Fibroblast of skin of left quadriceps (primary cell): ENCODE measurements at regions not wholly inside any gene's neighbourhood (a gene's known extent, or its start where the extent isn't known, plus 50 kb on each side); places are given as distances from the start of the nearest gene placed in this dataset.

Source experiments
- DNase-seq, 2 experiments: peaks; one replicate each; pipeline ENCODE4 v3.0.0-alpha.2; 2013; ENCODE audit warnings: low read depth in 2 of 2

DNA sequence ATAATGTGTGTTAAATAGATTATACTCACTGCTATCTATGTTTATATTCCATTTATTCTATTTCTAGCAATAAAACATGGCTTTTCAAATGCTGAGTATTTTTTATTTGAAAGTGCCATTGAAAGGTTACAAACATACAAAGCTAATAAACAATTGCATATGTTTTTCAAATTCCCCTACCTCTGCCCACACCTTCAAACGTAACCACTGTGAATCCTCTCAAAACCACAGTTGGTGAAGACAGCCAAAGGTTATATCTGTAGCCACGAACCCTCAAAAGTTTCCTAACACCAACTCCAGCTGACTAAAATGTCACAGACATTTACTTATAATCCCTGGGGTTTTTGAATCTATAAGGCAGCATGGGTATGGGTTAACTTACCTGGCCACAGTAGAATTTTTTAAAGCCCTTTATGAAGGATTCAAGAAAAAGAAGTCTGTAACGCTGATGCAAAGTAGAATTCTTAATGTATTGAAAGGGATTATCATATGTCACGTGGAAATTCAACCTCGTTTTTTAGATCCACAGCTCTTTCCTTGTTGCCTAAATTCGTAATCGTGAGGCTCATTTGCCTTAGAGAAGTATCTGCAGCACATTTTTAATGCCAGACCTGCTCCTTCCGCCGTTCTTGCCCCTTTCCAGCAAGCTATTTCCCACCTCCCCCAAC is 122.5 kb upstream of the ZC3H12C start:
- no peak for DNase-seq

DNA sequence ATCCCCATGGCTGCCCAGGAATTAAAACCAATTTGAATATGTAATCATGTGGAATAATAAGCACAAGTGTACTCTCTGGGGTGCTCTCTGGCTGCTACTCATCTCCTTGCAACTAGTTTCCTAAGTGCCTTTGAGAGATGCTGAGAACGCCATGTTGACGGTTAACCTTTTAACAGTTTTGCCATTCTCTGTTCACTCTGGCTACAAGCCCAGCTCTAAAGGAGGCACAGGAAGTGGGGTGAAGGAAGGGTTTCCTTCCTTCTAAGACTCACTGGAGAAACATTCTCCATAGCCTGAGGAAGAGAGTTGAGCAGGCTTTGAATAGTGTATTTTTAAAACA is 122.0 kb upstream of the ZC3H12C start:
- DNase-seq, result peak; percentile 34 to 41

DNA sequence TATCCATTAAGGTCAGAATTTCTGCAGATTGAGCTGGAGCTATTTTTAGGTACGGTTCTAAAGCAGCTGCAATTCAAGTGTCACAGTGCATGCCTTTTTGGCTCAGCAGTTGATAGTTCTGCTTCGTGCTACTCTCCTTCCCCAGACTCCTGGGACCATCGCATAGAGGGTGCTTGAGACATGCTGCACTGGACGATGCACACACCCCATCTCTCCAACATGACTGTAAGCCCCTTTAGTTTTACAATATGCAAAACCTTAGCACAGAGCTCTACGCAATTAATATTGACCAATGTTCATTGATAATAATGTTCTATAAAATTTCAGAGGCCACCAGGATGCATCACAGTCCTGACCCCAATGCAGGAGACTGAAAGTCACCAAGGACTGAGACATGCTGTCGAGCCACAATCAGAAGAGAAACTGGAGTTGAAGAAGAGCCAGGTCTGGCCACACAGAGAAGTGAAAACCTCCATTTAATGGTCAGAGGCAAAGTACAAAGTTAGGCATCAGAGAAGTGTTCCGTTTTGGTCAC is 120.9 kb upstream of the ZC3H12C start:
- DNase-seq, result no peak

DNA sequence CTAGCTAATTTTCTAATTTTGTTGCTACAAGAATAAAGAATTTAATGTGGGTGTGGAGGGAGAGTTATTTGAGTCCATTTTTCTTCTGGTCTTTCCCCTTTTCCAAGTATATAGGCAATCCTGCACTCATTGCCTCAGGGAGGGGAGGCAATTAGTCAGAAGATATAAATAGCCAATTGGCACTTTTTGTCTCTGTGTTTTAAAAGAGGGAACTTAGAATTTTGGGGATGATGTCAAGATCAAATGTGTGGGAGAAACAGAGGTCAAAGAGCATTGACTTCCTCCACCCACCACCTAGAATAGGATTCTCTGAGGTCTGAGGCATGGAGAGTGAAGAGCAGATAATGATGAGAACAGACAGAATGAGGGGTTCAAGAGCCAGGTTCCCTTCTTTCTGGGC is 120.3 kb upstream of the ZC3H12C start:
- no peak for DNase-seq

DNA sequence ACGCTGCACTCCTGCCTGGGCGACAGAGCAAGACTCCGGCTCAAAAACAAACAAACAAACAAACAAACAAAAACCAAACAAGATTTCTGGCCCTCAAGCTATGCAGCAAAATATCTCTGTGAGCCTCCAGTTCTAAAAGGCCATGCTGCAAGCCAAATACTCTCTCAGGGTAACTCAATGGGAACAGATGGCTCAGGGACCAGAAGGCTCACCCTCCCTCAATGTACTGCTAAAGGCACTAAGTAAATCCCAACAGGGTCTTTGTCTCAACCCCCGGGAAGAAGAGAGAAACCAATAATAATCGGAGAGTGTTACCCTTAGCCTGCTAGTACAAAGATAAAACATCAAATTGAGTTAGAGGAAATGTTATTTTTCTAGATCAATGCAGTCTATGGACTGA is 119.7 kb upstream of the ZC3H12C start:
- no peak for DNase-seq

DNA sequence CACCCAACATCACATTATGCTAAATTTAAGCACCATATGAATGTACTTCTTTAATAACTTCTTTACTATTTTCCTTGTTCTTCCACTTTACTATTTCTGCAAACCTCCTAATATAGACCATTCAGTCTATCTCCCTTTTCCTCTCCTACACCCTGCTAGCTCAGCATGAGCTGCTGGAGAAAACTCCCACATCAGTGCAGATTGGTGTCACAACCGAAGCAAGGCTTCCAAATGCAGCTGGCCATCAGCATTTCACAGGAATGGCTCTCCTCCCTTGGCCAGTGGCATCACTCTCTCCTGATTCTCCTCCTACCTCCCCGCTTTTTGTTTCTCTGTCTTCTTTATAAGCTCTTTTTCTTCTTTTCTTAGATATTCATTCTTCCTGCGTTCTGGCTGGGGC is 118.7 kb upstream of the ZC3H12C start:
- no peak for DNase-seq

DNA sequence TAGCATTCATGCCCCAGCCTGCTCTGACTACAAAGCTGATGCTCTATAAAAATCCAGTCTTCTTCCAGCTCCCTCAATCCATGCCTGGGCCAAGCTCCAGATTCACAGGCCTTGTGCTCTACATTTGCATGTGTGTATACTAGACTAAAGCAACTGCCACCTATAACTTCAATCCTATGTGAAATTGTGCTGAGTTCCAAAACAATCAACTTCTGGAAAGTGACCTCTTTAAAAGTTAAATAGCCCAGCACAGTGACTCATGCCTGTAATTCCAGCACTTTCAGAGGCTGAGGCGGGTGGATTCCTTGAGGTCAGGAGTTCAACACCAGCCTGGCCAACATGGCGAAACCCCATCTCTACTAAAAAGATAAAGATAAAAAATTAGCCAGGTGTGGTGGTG is 114.3 kb upstream of the ZC3H12C start:
- no peak for DNase-seq

DNA sequence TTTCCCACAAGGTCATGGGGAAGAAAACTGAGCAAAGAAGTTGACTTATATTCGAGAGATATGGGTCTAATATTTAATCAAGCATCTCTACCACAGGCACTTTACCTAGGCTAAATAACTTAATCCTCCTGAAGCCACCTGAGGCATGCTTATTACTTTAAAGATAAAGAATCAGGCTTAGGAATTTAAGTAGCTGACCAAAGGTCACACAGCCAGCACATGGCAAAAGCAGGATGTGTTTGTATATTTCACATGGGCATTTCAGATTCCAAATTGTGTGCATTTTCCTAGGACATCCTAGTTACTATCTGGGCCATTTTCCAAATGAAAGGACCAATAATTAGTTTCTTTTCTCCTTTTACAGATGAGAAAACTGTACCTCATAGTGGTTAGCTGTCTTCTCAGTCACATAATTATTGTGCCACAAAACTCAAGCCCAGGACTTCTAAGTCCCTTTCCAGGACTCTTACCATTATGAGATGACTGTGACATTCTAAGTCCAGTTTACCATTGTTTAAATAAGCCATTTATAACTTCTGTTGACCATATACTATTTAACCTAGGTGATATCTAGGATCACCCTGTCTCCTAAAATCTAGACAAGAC is 112.1 kb upstream of the ZC3H12C start:
- no peak for DNase-seq

DNA sequence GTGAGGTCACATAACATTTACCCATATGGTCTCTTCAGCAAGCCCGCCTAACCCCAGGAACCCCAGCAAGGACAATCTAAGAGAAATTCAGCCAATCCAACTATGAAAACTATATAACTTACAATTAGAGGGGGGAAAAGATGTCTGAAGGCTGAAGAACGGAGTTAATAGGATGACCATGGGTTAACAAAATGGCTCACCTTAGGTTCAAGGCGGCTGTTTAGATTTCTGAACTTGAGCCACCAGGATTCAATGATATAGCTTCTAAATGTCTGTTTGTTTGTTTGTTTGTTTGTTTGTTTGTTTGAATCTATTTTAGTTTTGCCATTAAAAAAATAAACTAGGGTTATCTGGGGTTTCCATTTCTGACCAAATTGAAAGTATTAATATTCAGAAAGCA is 109.8 kb upstream of the ZC3H12C start:
- no peak for DNase-seq

DNA sequence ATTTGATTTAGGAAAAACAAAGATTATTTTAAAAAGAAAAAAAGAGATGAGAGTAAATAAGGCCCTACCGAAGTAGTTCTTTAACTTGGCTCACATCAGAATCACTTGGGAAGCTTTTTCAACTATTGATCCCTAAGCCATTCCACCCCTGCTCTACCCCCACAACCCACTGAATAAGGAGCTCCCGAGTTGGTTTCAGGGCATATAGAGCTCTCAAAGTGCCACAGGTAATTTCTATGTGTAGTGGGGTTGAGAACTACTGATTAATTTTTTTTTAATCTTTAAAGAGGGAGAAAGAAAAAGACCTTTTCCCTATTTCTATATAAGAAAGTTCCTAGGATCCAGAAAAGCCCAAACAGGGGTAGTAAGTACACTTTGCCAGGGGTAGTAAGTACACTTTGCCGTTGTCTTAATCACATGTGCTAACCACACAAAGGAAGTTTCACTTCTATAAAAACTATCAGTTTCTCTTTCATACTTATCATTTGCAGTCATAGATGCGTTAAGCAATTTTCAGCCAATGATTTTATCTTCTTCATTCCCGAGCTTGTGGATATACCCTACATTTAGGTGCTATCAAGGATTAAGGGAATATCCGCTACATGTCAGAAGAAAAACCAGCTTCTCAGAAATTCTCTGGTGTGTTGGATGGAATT is 108.4 kb upstream of the ZC3H12C start:
- DNase-seq, result no peak

DNA sequence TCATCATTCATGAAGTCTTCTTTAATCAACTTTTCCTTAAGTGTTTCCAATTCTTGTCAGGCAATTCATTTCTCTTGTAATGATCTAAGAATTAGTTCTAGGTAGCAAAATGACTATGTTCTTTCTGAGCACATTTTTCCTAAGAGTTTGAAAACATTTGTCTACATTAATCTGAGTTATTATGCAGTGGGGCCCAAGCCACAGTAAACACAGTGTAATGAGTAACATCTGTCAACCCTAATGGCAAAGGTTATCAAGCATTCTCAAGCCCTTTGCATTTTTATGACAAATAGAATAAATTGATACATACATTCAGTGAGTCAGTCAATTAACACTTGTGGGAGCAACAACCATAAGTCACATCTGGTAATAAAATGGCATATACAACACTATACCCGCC is 106.7 kb upstream of the ZC3H12C start:
- DNase-seq, result no peak

DNA sequence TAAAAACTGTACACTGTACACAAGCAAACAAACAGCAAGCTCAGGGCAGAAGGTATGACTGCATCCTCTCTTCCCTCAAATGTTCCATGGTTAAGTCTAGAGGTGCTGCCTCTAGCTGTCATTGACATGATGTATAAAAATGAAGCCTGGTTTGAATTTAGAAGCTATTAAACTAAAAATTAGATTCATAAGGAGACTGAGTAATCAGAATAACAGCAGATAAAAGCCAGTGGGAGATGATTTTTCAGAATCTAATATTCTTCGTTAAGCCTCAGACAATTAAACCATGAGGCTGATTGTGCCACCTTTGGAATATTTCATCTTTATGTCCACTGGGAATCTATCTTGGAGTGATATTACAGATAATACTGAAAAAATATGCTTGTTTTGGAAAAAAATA is 101.4 kb upstream of the ZC3H12C start:
- no peak for DNase-seq

DNA sequence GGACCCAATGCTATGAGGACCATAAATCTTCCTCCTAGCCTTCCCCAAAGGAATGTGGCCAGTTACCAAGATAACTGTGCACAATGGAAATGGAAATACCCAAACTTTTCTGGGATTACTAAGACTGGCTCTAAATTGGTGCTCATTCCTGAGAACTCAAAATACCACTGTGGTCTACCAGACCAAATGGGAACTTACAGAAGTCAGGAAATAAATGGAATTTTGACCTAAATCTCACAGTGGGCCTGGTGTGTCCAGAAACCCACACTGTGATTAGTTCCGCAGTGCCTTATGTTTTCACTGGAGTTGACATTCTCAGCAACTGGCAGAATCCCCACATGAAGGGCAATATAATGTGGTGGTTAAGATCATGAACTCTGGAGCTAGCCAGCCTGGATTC is 99.4 kb upstream of the ZC3H12C start:
- DNase-seq, result peak; percentile 24 to 35

DNA sequence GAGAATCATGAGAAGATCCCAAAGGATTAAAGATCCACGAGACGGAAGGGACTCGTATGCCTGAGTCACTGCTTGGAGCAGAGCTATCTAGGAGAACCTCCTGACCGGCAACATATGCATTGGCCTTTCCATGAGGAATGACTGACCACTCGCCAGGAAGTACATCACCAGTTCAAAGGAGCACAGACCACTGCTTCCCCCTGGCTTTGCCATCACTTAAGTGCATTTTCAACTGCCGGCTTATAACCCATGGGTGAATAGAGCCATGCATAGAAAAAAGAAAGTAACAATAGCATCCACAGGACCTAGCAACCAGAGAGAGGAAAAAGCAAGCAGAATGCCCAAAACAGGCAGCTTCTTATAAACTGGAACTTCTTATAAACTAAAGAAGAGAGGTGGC is 98.3 kb upstream of the ZC3H12C start:
- DNase-seq, result no peak

DNA sequence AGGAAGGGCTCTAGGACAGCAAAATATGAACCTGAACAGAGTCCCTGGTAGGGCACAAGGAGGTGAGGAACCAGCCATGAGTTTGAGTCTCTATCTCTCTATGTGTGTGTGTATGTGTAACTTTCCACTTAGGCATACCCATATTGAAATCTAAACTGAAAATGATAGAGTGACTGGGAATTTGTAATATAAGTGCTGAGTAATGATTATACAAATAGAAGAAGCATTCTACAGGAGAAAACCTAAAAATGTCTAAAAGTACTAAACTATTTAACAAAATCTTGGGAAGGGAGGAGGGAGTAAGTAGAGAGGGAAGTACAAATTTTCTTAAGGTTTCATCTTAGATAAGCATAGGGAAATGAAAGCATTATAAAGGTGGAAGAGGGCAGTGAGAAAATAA is 97.1 kb upstream of the ZC3H12C start:
- DNase-seq, result no peak

DNA sequence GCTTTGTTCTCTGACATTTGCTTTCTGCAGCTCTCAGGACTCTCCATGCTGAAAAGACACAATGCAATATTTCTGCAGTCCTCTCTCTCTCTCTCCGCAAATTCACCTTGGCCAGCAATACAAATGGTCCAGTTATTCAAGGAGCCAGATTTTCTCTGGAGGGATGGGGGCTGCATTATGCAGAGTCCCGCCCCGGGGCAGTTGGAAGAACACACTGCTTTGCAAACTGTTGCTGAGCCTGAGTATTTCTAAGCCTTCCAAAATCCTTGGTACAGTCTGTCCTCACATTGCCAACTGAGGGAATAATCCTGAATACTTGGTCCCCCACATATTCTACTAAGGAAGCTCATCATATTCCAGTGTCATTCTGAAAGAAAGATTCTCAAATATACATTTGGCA is 94.3 kb upstream of the ZC3H12C start:
- DNase-seq, result no peak

DNA sequence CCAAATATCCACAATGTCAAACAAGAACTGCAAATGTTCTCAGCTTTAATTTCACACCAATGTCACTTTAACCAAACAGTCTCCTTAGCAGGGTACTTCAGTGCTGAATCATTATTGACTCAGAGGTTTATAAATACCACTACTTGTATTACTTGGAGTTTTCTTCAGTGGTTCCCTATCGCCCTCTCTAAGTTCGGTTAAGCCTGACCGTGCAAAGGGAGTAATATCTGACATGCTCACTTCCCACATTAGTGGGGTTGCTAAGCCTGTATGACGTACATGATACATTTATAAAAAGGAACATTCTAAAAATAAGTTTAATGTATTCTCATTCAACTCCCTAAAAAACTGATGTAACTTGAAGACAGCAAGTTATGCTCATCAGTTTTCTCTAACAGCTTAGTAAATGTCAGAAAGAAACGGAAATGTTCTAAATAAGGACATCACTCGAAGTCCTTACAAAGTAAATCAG is 93.1 kb upstream of the ZC3H12C start:
- peak; percentile 87 to 89 for DNase-seq

DNA sequence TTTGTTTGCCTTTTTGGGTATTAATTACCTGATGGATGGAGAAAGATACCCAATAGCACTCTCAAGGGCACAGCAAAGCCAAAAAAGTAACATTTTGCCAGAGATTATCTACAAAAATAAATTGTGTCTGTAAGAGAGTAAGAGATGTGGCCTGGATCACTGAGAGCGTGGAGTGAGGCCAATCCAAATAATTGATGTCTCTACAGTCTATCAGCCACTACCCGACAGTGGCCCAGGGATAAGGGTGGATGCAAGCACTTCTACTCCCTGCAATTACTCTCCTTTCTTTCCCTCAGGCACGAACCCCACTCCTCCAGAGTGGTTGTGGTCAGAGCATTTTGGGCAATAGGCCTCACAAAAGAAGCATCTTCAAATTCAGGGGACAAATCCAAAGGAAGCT is 92.3 kb upstream of the ZC3H12C start:
- no peak for DNase-seq

DNA sequence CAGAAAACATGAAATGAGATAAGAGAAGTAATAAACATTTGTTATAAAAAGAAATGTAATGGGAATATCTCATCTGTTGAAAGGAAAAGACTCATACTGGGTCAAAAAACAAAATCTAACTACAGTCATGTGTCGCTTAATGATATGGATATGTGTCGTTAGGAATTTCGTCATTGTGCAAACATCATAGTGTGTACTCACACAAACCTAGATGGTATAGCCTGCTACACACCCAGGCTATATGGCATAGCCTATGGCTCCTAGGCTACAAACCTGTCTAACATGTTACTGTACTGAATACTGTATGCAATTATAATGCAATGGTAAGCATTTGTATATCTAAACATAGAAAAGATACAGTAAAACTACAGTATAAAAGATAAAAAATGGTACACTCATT is 89.8 kb upstream of the ZC3H12C start:
- no peak for DNase-seq

DNA sequence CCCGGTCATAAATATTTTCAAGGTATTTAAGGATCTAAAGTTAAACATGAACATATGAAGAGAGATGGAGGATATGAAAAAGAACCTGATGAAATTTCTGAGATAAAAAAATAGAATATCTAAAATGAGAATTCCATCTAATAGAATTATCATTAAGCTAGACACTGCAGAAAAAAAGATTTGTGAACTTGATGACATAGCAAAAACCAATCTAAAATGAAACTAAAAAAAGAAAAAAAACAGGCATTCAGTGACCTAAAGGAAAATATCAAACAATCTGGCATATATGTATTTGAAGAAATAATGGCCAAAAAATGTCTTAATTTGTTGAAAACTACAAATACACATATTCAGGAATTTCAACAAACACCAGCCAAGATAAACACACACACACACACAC is 81.6 kb upstream of the ZC3H12C start:
- no peak for DNase-seq

DNA sequence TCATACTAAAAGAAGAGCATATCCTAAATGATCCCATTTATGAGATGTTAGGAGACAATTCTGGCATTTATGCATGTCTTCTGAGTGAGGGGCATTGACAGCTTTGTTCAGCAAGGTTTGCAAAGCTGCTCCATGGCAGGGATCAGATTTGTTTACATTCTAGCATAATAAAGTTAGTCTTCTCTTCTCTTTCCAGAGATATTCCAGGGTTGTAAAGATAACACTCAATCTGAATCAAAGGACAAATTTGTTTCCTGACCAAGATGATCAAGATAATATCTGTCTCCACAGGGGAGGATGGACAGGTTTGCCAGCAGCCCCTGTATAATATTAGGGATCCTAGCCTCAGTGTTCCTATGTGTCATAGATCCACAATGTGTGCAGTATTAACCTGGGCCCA is 77.5 kb upstream of the ZC3H12C start:
- no peak for DNase-seq

DNA sequence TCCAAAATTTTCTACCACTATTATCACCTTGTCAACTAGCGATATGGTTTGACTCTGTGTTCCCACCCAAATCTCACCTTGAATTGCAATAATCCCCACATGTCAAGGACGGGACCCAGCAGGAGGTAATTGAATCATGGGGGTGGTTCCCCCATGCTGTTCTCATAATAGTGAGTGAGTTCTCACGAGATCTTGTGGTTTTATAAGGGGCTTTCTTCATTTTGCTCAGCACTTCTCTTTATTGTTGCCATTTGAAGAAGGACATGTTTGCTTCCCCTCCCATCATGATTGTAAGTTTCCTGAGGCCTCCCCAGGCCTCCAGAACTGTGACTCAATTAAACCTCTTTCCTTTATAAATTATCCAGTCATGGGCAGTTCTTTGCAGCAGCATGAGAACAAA is 73.5 kb upstream of the ZC3H12C start:
- DNase-seq, result no peak

DNA sequence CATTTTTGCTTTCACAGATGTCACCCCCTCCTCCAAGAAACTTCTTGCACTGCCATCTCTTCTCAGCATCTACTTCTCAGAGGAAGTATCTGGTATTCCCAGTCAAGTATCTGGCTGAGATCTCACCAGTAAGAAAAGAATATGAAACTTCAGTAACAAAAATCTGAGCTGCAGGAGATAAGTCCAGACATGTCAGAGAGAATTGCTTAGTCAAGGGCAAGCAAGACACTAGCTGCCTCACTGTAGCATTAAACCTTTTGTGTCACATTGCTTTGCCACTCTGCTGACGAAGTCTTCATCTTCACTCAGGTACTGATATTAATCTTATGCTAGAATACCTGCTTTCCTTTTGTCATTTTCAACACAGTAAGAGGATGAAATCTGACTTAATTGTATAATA is 70.6 kb upstream of the ZC3H12C start:
- no peak for DNase-seq
